HG03342 (cell line): ENCODE measurements at regions not wholly inside any gene's neighbourhood (a gene's known extent, or its start where the extent isn't known, plus 50 kb on each side); places are given as distances from the start of the nearest gene placed in this dataset.
"Not testable (repeated sequence)": the region's sequence is repeated elsewhere in the genome, so short reads cannot be mapped to it uniquely, and the experiment has no call there.

Experiments
- ATAC-seq: cut with Tn5 transposase; IDR thresholded peaks from one replicate; pipeline ENCODE4 v1.9.1; 2021; ENCODE audit warnings: mild to moderate bottlenecking, moderate library complexity; ENCODE audit not compliant: unreplicated experiment

- ATAC-seq: peak; percentile 32
Measured at GRCh38 chr15:92821491-92822116, 78.5 kb upstream of the CHD2 start.

- no peak for ATAC-seq
Measured at GRCh38 chr15:92822216-92823144, 77.6 kb upstream of the CHD2 start.

- ATAC-seq: no peak
Measured at GRCh38 chr15:92825985-92826384, 74.1 kb upstream of the CHD2 start.

DNA sequence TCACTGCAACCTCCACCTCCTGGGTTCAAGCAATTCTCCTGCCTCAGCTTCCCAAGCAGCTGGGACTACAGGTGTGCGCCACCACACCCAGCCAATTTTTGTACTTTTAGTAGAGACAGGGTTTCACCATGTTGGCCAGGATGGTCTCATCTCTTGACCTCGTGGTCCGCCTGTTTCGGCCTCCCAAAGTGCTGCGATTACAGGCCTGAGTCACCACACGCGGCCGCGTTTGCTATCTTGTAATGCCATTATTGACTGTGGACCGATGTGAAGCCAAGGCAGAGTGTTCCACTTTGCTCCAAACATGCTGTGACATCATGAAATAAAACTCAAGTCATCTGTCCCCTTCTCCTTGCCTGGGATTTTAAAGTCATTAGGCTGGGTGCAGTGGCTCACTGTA lies 72.1 kb upstream of the CHD2 start:
- ATAC-seq: not testable (repeated sequence)

DNA sequence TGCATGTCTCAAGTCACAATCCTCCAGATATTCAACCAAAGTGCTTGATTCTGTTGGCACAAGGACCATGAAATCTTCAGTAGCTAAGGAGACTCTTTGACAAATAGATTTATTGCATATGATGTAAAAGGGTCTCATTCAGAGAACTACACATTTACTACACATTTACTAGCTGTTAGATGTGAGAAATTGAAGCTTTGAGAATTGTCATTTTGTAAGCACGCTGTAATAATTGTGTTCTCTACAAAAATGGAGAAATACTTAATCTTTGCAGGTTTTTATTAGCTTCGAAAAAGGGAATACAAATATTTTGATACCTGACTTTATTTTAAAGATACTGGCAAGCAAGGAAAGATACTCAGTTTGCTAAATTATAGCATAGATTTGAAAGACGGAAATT lies 70.2 kb upstream of the CHD2 start:
- no peak for ATAC-seq

DNA sequence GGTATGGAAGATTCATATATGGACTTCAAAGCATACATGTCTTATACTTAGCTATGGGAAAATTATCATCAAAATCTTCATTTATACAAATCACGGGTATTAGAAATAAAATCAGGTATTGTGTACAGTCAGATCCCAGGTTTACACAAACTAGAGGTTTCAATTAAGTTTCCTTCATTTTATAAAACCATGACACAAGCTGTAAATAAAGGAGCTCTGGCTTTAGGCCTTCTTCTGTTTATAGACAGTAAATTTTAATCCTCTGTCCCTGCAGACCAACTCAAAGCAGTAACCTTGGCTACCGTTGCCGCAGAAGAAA lies 68.8 kb upstream of the CHD2 start:
- ATAC-seq: no peak

DNA sequence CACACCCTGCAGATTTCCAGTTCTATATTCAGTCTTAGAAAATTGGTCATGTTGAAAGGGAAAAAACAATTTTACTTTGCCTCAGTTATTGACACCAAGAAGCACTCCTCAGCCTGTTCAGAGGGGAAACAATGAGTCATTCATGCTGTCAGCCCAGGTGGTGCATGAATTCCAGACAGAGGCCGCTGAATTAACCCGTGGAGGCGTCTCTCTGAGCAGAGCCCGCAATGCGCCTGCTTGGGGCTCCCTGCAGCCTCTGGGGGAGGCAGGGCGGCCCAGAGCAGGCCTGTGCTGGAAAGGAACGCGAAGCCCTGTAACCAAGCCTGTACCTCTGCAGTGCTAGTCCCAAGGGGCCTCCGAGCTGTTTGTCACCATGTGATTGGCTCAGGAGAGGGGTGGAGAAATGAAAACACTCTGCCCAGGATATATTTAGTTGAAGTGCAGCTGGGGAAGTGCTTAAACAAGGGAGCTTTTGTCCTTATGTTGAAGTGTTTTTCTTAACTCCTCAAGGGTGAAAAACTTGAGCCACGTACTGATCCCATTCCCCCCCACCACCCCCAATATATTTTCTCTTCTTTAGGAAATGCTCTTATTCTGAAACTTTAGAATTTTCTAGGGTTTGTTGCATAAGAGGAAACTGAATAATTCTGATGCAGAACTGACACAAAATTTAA lies 68.3 kb upstream of the CHD2 start:
- peak; percentile 96 for ATAC-seq

DNA sequence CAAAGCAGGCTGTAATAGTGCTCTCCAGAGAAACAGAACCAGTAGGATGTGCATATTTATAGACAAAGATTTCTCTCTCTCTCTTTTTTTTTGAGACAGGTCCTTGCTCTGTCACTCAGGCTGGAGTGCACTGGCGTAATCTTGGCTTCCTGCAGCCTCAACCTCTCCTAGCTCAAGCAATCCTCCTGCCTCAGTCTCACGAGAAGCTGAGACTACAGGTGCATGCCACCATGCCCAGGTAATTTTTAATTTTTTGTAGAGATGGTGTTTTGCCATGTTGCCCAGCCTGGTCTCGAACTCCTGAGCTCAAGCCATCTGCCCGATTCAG lies 67.1 kb upstream of the CHD2 start:
- no peak for ATAC-seq

DNA sequence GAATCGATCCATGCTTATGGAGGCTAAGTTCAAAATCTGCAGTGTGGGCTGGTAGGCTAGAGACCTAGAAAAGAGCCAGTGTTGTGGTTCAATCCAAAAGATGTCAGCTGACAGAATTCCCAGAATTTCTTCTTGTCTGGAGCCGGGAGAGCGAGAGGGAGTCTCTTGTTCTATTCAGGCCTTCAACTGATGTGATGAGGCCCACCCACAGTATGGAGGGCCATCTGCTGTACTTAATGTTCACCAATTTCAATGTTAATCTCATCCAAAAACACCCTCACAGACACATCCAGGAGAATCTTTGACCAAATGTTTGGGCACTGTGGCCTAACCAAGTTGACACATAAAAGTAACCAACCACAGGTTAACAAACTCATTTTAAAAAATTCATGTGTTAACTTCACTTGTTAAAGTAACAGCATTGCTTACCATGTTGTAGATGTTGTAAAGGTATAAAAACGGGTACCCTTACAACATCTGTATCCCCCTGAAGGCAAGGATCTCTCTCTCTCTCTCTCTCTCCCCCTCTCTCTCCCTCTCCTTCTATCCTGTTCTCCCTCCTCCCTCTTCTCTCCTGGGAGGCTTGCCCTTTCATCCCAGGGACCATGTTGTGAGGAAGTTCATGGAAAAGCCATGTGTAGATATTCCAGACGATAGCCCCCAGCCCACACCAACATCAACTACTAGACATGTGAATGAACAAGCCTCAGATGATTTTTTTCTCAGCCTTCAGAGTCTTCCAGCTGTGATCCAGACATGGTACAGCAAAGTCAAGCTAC lies 66.4 kb upstream of the CHD2 start:
- no peak for ATAC-seq

GRCh38 chr15:92839696-92840095 lies 60.4 kb upstream of the CHD2 start:
- peak; percentile 83 for ATAC-seq

DNA sequence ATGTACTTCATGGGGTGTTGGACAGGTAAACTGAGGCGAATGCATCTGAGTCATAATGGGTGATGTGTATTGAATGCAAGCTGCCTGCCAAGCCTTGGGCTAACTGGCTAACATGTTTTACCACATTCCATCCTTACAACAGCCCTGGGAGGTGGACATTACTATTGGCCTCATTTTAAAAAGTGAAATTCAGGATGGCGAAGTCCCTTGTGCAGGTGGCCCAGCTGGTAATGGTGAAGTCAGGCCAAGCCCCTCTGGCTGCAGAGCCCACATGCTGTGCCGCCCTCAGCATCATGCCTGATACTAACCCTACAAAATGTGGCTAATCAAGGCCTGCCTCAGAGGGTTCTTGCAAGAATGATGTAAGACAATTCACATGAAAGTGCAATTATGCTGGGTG lies 60.0 kb upstream of the CHD2 start:
- no peak for ATAC-seq

DNA sequence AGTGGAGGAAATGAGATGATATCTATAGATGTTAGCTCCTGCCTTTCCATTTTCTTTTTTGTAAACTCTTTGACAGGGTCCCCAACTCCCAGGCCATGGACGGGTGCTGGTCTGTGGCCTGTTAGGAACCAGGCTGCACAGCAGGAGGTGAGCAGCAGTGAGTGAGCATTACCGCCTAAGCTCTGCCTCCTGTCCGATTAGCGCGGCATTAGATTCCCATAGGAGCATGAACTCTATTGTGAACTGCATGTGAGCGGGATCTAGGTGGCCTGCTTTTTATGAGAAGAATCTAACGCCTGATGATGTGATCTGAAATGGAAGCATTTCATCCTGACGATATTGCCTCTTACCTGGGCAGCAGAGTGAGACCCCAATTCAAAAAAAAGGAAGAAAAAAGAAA lies 56.8 kb upstream of the CHD2 start:
- ATAC-seq: no peak

DNA sequence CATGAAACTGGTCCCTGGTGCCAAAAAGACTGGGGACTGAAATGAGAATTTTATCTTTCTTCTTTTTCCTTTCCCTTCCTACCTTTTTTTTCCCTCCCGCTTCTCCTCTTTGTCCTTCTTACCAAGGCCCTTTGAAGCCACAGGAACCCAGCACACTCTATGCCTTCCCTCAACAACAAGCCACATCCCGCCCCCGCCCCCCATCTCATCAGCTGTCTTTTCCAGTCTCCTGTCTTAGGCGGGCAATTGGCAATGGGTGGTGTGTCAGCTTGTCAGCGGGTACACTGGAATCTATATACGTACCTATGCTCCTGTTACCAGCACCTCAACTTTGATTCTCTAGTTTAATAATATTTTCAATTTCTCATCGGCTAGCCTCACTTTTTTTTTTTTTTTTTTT lies 56.3 kb upstream of the CHD2 start:
- no peak for ATAC-seq

DNA sequence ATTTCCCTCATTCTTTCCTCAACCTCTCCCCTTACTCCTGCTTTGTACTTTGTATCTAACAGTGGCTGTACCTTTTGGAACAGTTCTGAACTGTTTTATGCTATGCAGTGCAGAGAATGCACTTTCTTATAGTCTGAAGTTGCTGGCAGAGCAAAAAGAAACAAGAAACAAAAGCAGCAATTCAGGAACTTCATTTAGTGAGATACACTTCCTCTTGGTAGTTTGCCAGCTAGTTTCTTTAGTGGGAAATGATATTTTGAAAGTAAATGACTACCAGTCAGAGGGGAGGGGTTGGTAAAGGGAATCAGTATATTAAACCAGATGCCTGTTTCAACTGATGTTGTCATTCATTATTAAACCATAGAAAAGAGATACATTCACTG lies 55.0 kb upstream of the CHD2 start:
- ATAC-seq: peak; percentile 53

DNA sequence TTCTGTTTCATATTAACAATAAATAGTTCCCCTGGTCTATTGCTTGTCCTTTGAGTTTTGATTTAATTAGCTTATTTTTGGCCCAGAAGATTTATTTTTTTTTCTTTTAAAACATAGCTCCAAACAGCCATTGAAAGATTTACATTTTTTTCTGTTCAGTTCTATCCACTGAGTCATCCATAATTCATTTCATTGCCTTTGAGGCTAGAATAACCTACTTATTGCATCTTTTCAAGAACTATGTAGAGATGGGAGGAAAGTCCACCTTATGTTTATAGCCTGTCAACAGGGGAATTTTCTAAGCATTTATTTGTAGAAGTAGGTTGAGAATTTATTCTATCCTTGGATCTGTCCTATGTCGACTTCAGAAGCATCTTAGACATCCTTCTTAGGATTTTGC lies 53.4 kb upstream of the CHD2 start:
- no peak for ATAC-seq

DNA sequence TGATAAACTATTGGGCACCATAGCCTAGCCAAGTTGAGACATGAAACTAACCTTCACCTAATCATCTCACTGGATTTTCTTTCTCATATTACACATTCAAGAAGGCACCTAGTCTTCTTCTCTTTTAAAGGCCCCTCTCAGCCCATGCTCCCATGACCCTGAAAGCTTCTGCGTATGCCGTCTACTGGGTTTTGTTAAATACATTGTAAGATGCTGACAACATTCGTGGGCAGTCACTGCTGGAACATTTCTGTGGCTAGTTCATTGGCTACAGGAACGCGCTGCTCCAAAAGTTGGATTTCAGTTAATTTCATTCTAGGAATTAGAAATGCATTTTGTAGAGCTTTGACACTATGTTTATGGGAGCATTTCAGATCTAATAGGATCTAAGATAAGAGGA lies 52.3 kb upstream of the CHD2 start:
- ATAC-seq: no peak

- ATAC-seq: no peak
Measured at GRCh38 chr15:92848464-92848851, 51.7 kb upstream of the CHD2 start.

GRCh38 chr15:92848852-92849598 lies 51.1 kb upstream of the CHD2 start:
- peak; percentile 60 for ATAC-seq

DNA sequence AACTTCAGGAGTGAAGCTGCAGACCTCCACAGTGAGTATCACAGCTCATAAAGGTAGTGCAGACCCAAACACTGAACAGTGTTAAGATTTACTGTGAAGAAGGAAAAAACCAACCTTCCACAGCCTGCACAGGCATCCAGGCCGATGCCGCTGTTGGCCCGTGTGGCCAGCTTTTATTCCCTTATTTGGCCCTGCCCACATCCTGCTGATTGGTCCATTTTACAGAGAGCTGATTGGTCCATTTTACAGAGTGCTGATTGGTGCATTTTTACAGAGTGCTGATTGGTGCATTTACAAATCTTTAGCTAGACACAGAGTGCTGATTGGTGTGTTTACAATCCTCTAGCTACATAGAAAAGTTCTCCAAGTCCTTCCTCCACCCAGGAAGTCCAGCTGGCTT lies 49.9 kb upstream of the CHD2 start:
- not testable (repeated sequence) for ATAC-seq
